ENCODE measurements at regions not wholly inside any gene's neighbourhood (a gene's known extent, or its start where the extent isn't known, plus 50 kb on each side); places are given as distances from the start of the nearest gene placed in this dataset.

DNA sequence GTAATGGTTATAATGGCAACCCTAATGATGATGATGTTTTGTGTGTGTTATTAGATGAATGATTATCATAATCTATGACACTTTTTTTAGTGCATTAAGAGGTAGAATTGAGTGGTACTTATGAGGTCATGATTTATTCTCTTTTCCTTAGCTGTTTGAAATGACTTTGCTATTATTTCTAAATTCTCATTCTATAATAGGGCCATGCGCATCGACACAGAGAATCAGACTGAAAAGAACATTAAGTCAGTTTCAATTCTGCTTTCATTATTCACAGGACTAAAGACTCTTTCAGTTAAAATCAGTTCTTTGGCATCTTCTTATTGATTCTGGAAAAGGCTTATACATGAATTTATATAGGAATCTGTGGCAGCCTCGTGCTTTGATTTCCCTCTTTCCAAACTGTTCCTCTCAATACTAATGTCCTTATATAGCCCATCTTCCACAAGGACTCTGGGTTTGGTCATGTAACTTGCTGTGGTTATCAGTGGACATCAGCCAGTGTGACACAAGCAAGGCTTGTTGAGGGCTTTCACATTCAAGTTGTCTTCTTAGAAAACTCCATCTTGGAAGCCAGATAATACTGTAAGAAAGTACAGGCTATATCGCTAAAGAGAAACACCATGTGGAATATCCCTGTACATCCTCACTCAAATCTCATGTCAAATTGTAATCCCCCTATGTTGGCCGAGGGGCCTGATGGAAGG is 140.3 kb upstream of the CHD1 start:
- H3K9me3 ChIP-seq (ENCODE audit: control insufficient read depth, low read length) = no peaks in the 10 kb centered on the region
- DNase-seq (no peak), ATAC-seq (ENCODE audit: low FRiP score) (no peak)
- no peak overlapping the region for H3K27ac ChIP-seq (ENCODE audit: low read depth in 1 of 2, low read length in 2 of 2)
- no peaks in the 10 kb centered on the region for H3K36me3 ChIP-seq (ENCODE audit: control insufficient read depth in 1 of 2, insufficient read depth in 2 of 2, low read length in 1 of 2)
- WGBS, 2 donors = 83 to 88% methylated on average over 5 of the region's 5 CpGs
- H3K27me3 ChIP-seq (ENCODE audit: control insufficient read depth in 1 of 2, insufficient read depth in 2 of 2, low read length in 1 of 2) = no peaks in the 10 kb centered on the region
- H3K4me1 ChIP-seq (ENCODE audit: control insufficient read depth in 1 of 2, insufficient read depth in 2 of 2, low read length in 2 of 2) = no peaks in the 10 kb centered on the region
- H3K4me3 ChIP-seq (ENCODE audit: low read length in 2 of 2) = no peak overlapping the region
- intact Hi-C loops (cut with DNase I) = no loop called here

DNA sequence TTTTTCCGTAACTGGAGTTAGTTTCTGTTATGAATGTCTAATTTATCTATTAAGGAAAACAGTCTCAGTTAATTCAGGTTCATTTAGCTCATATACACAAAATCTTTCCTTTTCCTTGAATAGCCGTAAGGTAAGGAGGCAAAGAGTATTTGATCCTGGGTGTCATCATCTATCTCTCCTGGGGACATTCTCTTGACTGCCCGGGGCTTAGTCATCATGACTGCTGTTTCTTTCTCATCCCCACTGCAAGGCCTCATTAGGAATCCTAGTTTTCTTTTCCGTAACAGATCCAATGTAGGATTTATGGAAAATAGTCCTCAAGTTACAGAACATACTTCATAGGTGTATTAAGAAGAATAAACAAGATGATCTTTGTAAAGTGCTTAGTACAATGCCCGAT is 134.9 kb upstream of the CHD1 start:
- no peaks in the 10 kb centered on the region for H3K36me3 ChIP-seq (ENCODE audit: control insufficient read depth in 1 of 2, insufficient read depth in 2 of 2, low read length in 1 of 2)
- H3K4me3 ChIP-seq (ENCODE audit: low read length in 2 of 2) = no peak overlapping the region
- 87 to 91% methylated on average over 5 of the region's 5 CpGs for WGBS, 2 donors
- H3K27me3 ChIP-seq (ENCODE audit: control insufficient read depth in 1 of 2, insufficient read depth in 2 of 2, low read length in 1 of 2) = no peaks in the 10 kb centered on the region
- no peaks in the 10 kb centered on the region for H3K4me1 ChIP-seq (ENCODE audit: control insufficient read depth in 1 of 2, insufficient read depth in 2 of 2, low read length in 2 of 2)
- DNase-seq (no peak), ATAC-seq (ENCODE audit: low FRiP score) (no peak)
- intact Hi-C loops (cut with DNase I) = no loop called here
- peaks cover 1% of the 10 kb centered on the region for H3K9me3 ChIP-seq (ENCODE audit: control insufficient read depth, low read length)
- no peak overlapping the region for H3K27ac ChIP-seq (ENCODE audit: low read depth in 1 of 2, low read length in 2 of 2)

DNA sequence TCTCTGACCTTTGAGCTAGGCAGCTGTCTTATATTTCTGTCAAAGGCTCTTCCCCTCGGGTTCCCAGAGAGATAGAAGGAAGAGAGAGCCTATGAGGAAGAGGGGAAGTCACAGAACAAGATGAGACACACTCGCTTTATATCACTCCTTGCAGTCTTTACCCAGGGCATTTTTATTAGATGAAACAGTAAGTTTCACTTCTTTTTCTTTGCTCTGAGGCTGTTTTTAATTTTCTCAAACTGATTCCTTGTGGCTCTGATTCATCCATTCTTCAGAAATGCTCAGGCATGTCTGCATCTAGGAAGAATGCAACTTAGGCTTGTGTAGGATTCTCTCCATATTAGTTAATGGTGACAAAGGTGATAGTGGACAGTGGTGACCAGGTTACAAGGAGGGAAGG is 132.9 kb upstream of the CHD1 start:
- H3K27ac ChIP-seq (ENCODE audit: low read depth in 1 of 2, low read length in 2 of 2) = no peak overlapping the region
- H3K27me3 ChIP-seq (ENCODE audit: control insufficient read depth in 1 of 2, insufficient read depth in 2 of 2, low read length in 1 of 2) = peaks cover 0 to 1% of the 10 kb centered on the region in 2 donors
- H3K36me3 ChIP-seq (ENCODE audit: control insufficient read depth in 1 of 2, insufficient read depth in 2 of 2, low read length in 1 of 2) = no peaks in the 10 kb centered on the region
- intact Hi-C loops (cut with DNase I) = no loop called here
- H3K9me3 ChIP-seq (ENCODE audit: control insufficient read depth, low read length) = peaks cover 1% of the 10 kb centered on the region
- no peak overlapping the region for H3K4me3 ChIP-seq (ENCODE audit: low read length in 2 of 2)
- no peak for DNase-seq
- ATAC-seq (ENCODE audit: low FRiP score) = no peak
- peaks cover 0 to 1% of the 10 kb centered on the region in 2 donors for H3K4me1 ChIP-seq (ENCODE audit: control insufficient read depth in 1 of 2, insufficient read depth in 2 of 2, low read length in 2 of 2)
- WGBS, 2 donors = 26 to 28% methylated on average over 2 of the region's 2 CpGs

DNA sequence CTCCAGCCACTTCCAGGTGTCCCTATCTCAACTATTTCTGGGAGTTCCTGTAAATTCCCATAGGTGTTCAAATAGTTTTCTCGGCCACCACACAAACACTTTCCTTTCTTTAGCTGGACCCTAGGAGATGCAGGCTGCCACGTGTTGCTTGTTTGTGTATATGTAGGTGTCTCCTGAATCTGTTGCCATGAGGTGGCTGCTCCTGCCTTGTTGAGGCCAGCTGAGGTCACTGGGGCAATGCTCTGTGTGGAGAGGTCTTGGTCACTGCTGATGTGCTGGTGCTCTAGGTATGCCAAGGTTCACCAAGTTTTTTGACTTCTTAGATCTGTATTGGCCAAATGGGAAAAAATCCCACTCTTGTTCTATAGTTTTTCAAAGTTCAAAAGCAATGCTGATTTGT is 132.5 kb upstream of the CHD1 start:
- H3K36me3 ChIP-seq (ENCODE audit: control insufficient read depth in 1 of 2, insufficient read depth in 2 of 2, low read length in 1 of 2) = no peaks in the 10 kb centered on the region
- ATAC-seq (ENCODE audit: low FRiP score) (no peak), DNase-seq (no peak)
- peaks cover 0 to 1% of the 10 kb centered on the region in 2 donors for H3K4me1 ChIP-seq (ENCODE audit: control insufficient read depth in 1 of 2, insufficient read depth in 2 of 2, low read length in 2 of 2)
- H3K27me3 ChIP-seq (ENCODE audit: control insufficient read depth in 1 of 2, insufficient read depth in 2 of 2, low read length in 1 of 2) = peaks cover 0 to 1% of the 10 kb centered on the region in 2 donors
- intact Hi-C loops (cut with DNase I) = no loop called here
- H3K9me3 ChIP-seq (ENCODE audit: control insufficient read depth, low read length) = peaks cover 1% of the 10 kb centered on the region
- H3K27ac ChIP-seq (ENCODE audit: low read depth in 1 of 2, low read length in 2 of 2) = no peak overlapping the region
- WGBS, 2 donors = 26 to 29% methylated on average over 2 of the region's 2 CpGs
- H3K4me3 ChIP-seq (ENCODE audit: low read length in 2 of 2) = no peak overlapping the region

DNA sequence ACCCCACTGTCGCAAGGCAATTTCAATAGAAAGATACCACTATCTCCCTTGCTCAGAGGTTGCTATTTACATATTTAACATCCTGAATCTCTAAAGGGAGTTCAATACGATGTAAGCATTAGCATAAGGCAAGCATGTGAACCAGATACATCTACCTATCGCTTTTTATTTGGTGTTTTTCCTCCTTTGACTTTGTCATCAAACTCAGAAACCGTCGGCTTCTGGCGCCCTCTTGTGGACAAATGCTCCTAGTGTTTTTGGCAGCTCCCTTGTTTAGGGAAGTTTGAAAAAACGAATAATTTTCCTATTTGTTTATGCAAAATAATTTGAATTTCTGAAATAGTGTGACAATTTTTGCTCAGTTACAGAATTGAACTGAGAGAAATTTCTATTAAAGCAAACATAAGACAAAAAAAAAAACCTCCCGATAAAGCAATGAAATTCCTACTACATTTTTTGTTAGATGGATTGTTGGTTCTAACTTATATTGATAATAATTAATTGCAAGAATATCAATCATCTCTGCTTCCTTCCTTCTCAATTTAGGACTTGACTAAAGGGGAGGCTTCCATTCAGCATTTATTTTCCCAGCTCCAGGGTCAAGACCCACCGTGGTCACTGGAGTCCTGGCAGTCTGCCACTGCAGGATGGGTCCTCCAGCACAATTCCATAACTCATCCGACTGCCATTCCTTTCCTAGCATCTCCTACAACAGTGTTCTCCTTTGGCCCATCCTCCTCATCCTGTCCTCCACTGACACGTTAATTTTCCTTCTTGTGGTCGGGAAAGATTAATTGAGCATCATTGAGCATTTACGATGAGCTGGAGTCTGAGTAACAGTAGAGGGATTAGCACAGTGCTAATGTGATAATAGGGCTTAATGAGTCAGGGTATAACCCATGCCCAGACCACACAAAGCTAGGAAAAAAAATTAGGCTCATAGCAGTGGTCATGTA is 131.8 kb upstream of the CHD1 start:
- no peak for ATAC-seq (ENCODE audit: low FRiP score)
- no peak overlapping the region for H3K27ac ChIP-seq (ENCODE audit: low read depth in 1 of 2, low read length in 2 of 2)
- peaks cover 0 to 1% of the 10 kb centered on the region in 2 donors for H3K27me3 ChIP-seq (ENCODE audit: control insufficient read depth in 1 of 2, insufficient read depth in 2 of 2, low read length in 1 of 2)
- intact Hi-C loops (cut with DNase I) = no loop called here
- no peak overlapping the region for H3K4me3 ChIP-seq (ENCODE audit: low read length in 2 of 2)
- H3K9me3 ChIP-seq (ENCODE audit: control insufficient read depth, low read length) = peaks cover 1% of the 10 kb centered on the region
- peak; percentile 76 to 89 for DNase-seq
- no peaks in the 10 kb centered on the region for H3K36me3 ChIP-seq (ENCODE audit: control insufficient read depth in 1 of 2, insufficient read depth in 2 of 2, low read length in 1 of 2)
- 15 to 21% methylated on average over 13 of the region's 13 CpGs for WGBS, 2 donors
- peaks cover 0 to 1% of the 10 kb centered on the region in 2 donors for H3K4me1 ChIP-seq (ENCODE audit: control insufficient read depth in 1 of 2, insufficient read depth in 2 of 2, low read length in 2 of 2)

DNA sequence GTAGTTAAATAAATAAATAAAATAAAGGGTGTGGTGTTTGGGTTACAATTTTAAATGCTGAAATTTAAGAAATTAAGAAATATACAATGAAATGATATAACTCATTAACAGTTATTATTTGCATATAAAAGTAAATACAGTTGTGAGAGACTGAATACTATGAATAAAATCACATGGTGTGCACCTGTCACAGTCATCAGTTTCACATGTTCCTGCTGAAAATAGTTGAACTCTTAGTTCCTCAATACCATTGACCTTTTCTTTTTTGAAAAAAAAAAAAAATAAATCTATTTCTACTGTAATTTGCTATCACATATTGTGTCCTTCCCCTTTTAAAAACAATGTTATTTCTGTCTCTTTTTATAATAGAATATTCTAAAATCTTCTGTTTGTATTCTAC is 130.9 kb upstream of the CHD1 start:
- DNase-seq (no peak), ATAC-seq (ENCODE audit: low FRiP score) (no peak)
- peaks cover 0 to 1% of the 10 kb centered on the region in 2 donors for H3K27me3 ChIP-seq (ENCODE audit: control insufficient read depth in 1 of 2, insufficient read depth in 2 of 2, low read length in 1 of 2)
- H3K9me3 ChIP-seq (ENCODE audit: control insufficient read depth, low read length) = peaks cover 1% of the 10 kb centered on the region
- H3K4me1 ChIP-seq (ENCODE audit: control insufficient read depth in 1 of 2, insufficient read depth in 2 of 2, low read length in 2 of 2) = peaks cover 0 to 1% of the 10 kb centered on the region in 2 donors
- no peak overlapping the region for H3K27ac ChIP-seq (ENCODE audit: low read depth in 1 of 2, low read length in 2 of 2)
- intact Hi-C loops (cut with DNase I) = no loop called here
- no peaks in the 10 kb centered on the region for H3K36me3 ChIP-seq (ENCODE audit: control insufficient read depth in 1 of 2, insufficient read depth in 2 of 2, low read length in 1 of 2)
- no peak overlapping the region for H3K4me3 ChIP-seq (ENCODE audit: low read length in 2 of 2)

DNA sequence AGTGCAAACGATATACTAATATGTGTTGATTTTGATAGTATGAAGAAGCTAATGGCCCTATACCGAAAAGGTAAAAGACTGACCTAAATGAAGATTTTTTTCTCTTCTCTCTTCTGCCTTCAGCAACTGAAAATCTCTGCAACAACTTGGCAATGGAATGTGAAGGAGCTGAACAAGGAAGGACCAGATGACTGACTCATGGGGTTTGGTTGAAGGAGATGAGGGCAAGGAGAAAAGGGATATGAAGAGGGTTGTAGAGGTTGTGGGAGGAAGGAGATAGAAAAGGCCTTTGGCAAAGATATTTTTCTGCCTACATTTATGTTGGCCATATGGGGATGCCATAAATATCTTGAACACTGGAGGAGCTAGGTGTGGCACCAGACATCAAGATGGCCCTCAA is 129.7 kb upstream of the CHD1 start:
- Histone ChIP-seq H3K4me1 (ENCODE audit: control insufficient read depth in 1 of 2, insufficient read depth in 2 of 2, low read length in 2 of 2) (peaks cover 0 to 1% of the 10 kb centered on the region in 2 donors), H3K9me3 (ENCODE audit: control insufficient read depth, low read length) (peaks cover 1% of the 10 kb centered on the region), H3K27me3 (ENCODE audit: control insufficient read depth in 1 of 2, insufficient read depth in 2 of 2, low read length in 1 of 2) (peaks cover 0 to 1% of the 10 kb centered on the region in 2 donors), H3K27ac (ENCODE audit: low read depth in 1 of 2, low read length in 2 of 2) (no peak overlapping the region), H3K4me3 (ENCODE audit: low read length in 2 of 2) (no peak overlapping the region), H3K36me3 (ENCODE audit: control insufficient read depth in 1 of 2, insufficient read depth in 2 of 2, low read length in 1 of 2) (no peaks in the 10 kb centered on the region)
- no peak for ATAC-seq (ENCODE audit: low FRiP score)
- 87 to 90% methylated on average over 2 of the region's 2 CpGs for WGBS, 2 donors
- DNase-seq = no peak
- intact Hi-C loops (cut with DNase I) = no loop called here

DNA sequence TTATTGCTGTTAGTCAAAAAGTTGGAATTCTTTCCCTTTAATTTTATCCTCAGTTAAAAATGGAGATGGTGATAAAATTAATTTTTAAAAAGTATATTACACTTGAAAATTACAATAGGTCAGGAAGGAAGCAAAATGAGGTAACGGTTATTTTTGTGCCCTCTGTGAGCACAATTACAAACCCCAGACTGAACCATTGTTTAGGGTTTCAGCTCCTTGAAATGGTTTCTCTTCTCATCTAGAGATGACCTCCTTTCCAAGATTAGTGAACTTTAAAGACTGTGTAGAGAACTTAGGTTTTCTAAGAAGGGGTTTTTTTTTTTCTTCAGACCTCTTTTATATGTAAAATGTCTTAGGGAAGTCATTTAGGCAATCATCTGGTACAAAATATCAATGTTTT is 126.2 kb upstream of the CHD1 start:
- WGBS, 2 donors = 67 to 85% methylated on average over 1 of the region's 1 CpG
- peaks cover 0 to 1% of the 10 kb centered on the region in 2 donors for H3K4me1 ChIP-seq (ENCODE audit: control insufficient read depth in 1 of 2, insufficient read depth in 2 of 2, low read length in 2 of 2)
- intact Hi-C loops (cut with DNase I) = no loop called here

More for the DNA sequence above, 126.2 kb upstream of the CHD1 start:
- ATAC-seq (ENCODE audit: low FRiP score) (no peak), DNase-seq (no peak)
- Histone ChIP-seq H3K36me3 (ENCODE audit: control insufficient read depth in 1 of 2, insufficient read depth in 2 of 2, low read length in 1 of 2) (no peaks in the 10 kb centered on the region), H3K9me3 (ENCODE audit: control insufficient read depth, low read length) (peaks cover 1% of the 10 kb centered on the region), H3K27ac (ENCODE audit: low read depth in 1 of 2, low read length in 2 of 2) (no peak overlapping the region), H3K27me3 (ENCODE audit: control insufficient read depth in 1 of 2, insufficient read depth in 2 of 2, low read length in 1 of 2) (peaks cover 0 to 1% of the 10 kb centered on the region in 2 donors), H3K4me3 (ENCODE audit: low read length in 2 of 2) (no peak overlapping the region)
